ENCODE measurements at regions not wholly inside any gene's neighbourhood (a gene's known extent, or its start where the extent isn't known, plus 50 kb on each side); places are given as distances from the start of the nearest gene placed in this dataset.

DNA sequence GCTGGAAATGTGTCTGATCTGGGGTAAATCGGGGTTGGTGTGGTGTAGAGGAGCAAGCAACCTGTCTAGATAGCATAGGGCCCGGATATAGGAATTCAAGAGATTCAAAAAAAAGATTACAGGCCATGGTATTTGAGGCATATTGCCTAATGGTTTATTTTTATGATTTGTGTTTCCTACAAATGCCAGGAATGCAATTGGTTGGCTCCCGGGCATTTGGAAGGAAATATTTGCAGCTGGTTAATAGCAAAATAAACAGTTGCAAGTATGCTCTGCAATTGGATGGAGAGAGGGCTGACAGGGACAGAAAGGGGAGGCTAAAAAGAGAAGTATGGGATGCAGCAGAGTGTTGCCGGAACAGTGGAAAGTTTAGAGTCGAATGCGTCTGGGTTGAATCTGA lies 315.6 kb upstream of the ATP2B1 start:
- TF ChIP-seq, protein P1, sequence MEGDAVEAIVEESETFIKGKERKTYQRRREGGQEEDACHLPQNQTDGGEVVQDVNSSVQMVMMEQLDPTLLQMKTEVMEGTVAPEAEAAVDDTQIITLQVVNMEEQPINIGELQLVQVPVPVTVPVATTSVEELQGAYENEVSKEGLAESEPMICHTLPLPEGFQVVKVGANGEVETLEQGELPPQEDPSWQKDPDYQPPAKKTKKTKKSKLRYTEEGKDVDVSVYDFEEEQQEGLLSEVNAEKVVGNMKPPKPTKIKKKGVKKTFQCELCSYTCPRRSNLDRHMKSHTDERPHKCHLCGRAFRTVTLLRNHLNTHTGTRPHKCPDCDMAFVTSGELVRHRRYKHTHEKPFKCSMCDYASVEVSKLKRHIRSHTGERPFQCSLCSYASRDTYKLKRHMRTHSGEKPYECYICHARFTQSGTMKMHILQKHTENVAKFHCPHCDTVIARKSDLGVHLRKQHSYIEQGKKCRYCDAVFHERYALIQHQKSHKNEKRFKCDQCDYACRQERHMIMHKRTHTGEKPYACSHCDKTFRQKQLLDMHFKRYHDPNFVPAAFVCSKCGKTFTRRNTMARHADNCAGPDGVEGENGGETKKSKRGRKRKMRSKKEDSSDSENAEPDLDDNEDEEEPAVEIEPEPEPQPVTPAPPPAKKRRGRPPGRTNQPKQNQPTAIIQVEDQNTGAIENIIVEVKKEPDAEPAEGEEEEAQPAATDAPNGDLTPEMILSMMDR (IDR thresholded peaks at IDR 0.05), result no peak
- no peak for TF ChIP-seq POLR2A (IDR thresholded peaks at IDR 0.05)
